Pancreas (tissue), 10 donors: ENCODE measurements at regions not wholly inside any gene's neighbourhood (a gene's known extent, or its start where the extent isn't known, plus 50 kb on each side); places are given as distances from the start of the nearest gene placed in this dataset.

Source experiments
- ATAC-seq, 4 donors: fragments of 200-7000 bp; cut with Tn5 transposase; one replicate each; pipeline versions ENCODE4 v1.8.0 to v1.9.1; 2020; ENCODE audit warnings: mild to moderate bottlenecking in 4 of 4, moderate library complexity in 4 of 4
- DNase-seq, 6 donors: peaks; one replicate each; pipeline ENCODE4 v3.0.0-alpha.2; 2020
- FAIRE-seq: peaks from 2 replicates; lab custom pipeline; 2012; peaks lifted over from hg19 to GRCh38; lab: Jason Lieb, UNC
- H3K27ac ChIP-seq, 4 donors: fragments of 200-600 bp; sonication (generic); 1 replicate in 3 of 4; 2 replicates in 1 of 4; pipeline versions ENCODE4 v1.5.0 to v1.8.0; 2020
- H3K27me3 ChIP-seq, 4 donors: fragments of 200-600 bp; one replicate each; pipeline ENCODE4 v1.8.0; 2021
- H3K36me3 ChIP-seq, 3 donors: fragments of 200-600 bp; sonication (generic) in 1 of 3; one replicate each; pipeline versions ENCODE4 v1.5.0 to v1.8.0; 2020 to 2021
- H3K4me1 ChIP-seq, 3 donors: fragments of 200-600 bp; one replicate each; pipeline ENCODE4 v1.8.0; 2021
- H3K4me3 ChIP-seq, 4 donors: fragments of 200-600 bp; sonication (generic) in 2 of 4; one replicate each; pipeline versions ENCODE4 v1.5.0 to v1.8.0; 2020 to 2021
- H3K9me3 ChIP-seq, 4 donors: fragments of 200-600 bp; one replicate each; pipeline ENCODE4 v1.8.0; 2021
- CTCF ChIP-seq, 4 donors: fragments of 200-600 bp; sonication (generic) in 3 of 4; IDR thresholded peaks; one replicate each; pipeline versions ENCODE4 v1.5.0 to v1.8.0; 2021; ENCODE audit warnings: antibody characterized with exemption in 4 of 4
- WGBS, 2 donors: extraction: QIAGEN DNeasy Blood & Tissue Kit; methylation state at CpG; one replicate each; pipeline ENCODE4 v1.1.7; 2013; 5-methylcytosine and 5-hydroxymethylcytosine counted together
- intact Hi-C, 3 donors: fragments of 100-400 bp; cut with DNase I; formaldehyde crosslinking; loops; one replicate each; pipeline versions ENCODE4 v1.11.1 to v1.14.2; 2022
- donor health status: healthy with polysubstance abuse.
- donor health status: DM: no; HTN: no; CAD: no; lungs with moderate emphysema.
- donor health status: DM: no; HTN: no; CAD: no.
- donor health status: control.
- donor health status: control.
- donor health status: Bipolar disorder and iron deficiency.
- donor health status: DM: yes; HTN: yes; CAD: no.
- donor health status: DM: no; HTN: no; CAD: no.
- donor health status: DM: no; HTN: no; CAD: no.
- donor health status: DM: yes; HTN: yes; CAD: no.

- Histone ChIP-seq H3K27me3 (no peaks in the 10 kb centered on the region), H3K36me3 (no peaks in the 10 kb centered on the region), H3K9me3 (no peaks in the 10 kb centered on the region), H3K4me3 (no peak overlapping the region), H3K27ac (no peak overlapping the region), H3K4me1 (no peaks in the 10 kb centered on the region)
- WGBS, 2 donors: 60 to 69% methylated on average over 5 of the region's 5 CpGs
- TF ChIP-seq CTCF (IDR thresholded peaks at IDR 0.05): no peak
- no peak for ATAC-seq
- no peak for DNase-seq
- intact Hi-C loops: no loop called here
- no peak for FAIRE-seq
Observed at GRCh38 chr1:102182603-102183260, 186.0 kb upstream of the OLFM3 start.

- no peak overlapping the region for H3K4me3 ChIP-seq
- H3K9me3 ChIP-seq: no peaks in the 10 kb centered on the region
- H3K27me3 ChIP-seq: no peaks in the 10 kb centered on the region
- TF ChIP-seq CTCF (IDR thresholded peaks at IDR 0.05): no peak
- FAIRE-seq (no peak), ATAC-seq (no peak), DNase-seq (no peak)
- H3K27ac ChIP-seq: no peak overlapping the region
- no peaks in the 10 kb centered on the region for H3K4me1 ChIP-seq
- WGBS, 2 donors: 68% methylated on average over 2 of the region's 2 CpGs
- no peaks in the 10 kb centered on the region for H3K36me3 ChIP-seq
- intact Hi-C loops: no loop called here
Observed at GRCh38 chr1:102181341-102181740, 184.6 kb upstream of the OLFM3 start.

GRCh38 chr1:102178480-102178879 lies 181.8 kb upstream of the OLFM3 start:
- 67 to 71% methylated on average over 2 of the region's 2 CpGs for WGBS, 2 donors
- no peak overlapping the region for H3K4me3 ChIP-seq

GRCh38 chr1:102174259-102174863 lies 177.6 kb upstream of the OLFM3 start:
- Histone ChIP-seq H3K4me3 (no peak overlapping the region), H3K4me1 (no peaks in the 10 kb centered on the region), H3K9me3 (no peaks in the 10 kb centered on the region), H3K36me3 (no peaks in the 10 kb centered on the region), H3K27me3 (peaks cover 0 to 4% (median 0%) of the 10 kb centered on the region in 4 donors), H3K27ac (no peak overlapping the region)
- FAIRE-seq (no peak), ATAC-seq (no peak), DNase-seq (no peak)
- WGBS, 2 donors: 13% methylated on average over 2 of the region's 2 CpGs
- intact Hi-C loops: no loop called here
- peak in 1 of 4 donors; percentile 10 for TF ChIP-seq CTCF (IDR thresholded peaks at IDR 0.05)

More at GRCh38 chr1:102178480-102178879, 181.8 kb upstream of the OLFM3 start:
- Histone ChIP-seq H3K9me3 (no peaks in the 10 kb centered on the region), H3K27me3 (no peaks in the 10 kb centered on the region), H3K4me1 (no peaks in the 10 kb centered on the region), H3K36me3 (no peaks in the 10 kb centered on the region), H3K27ac (no peak overlapping the region)
- DNase-seq (no peak), ATAC-seq (no peak), FAIRE-seq (no peak)
- TF ChIP-seq CTCF (IDR thresholded peaks at IDR 0.05): no peak
- intact Hi-C loops: no loop called here

DNA sequence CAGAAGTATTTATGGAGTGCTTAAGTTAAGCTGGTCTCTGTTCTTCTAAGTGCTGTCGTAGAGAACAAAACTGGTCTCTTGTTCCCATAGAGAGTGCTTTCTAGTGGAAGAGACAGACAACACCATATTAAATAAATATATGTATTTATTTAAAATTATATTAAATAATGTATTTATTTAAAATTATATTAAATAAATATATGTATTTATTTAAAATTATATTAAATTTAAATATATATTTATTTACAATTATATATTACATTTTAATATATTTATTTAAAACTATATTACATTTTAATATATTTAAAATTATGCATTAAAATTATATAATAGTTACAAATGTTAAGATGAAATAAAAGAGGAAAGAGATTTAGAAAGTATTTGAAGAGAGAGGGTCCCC lies 175.5 kb upstream of the OLFM3 start:
- no peak overlapping the region for H3K4me3 ChIP-seq
- FAIRE-seq (peak; percentile 97), DNase-seq (no peak), ATAC-seq (no peak)
- intact Hi-C loops: no loop called here
- no peaks in the 10 kb centered on the region for H3K9me3 ChIP-seq
- no peak for TF ChIP-seq CTCF (IDR thresholded peaks at IDR 0.05)
- H3K27ac ChIP-seq: no peak overlapping the region
- no peaks in the 10 kb centered on the region for H3K36me3 ChIP-seq
- H3K4me1 ChIP-seq: no peaks in the 10 kb centered on the region
- WGBS, 2 donors: 80 to 93% methylated on average over 1 of the region's 1 CpG
- H3K27me3 ChIP-seq: peaks cover 0 to 4% (median 0%) of the 10 kb centered on the region in 4 donors
